Activated CD4-positive, alpha-beta memory T cell treated with anti-CD3 and anti-CD28 coated beads, Interleukin-2, amount 10 ng/mL, durations not matched to agents 7 days and 5 days (primary cell): ENCODE measurements at regions not wholly inside any gene's neighbourhood (a gene's known extent, or its start where the extent isn't known, plus 50 kb on each side); places are given as distances from the start of the nearest gene placed in this dataset.

Experiments
- CTCF ChIA-PET: fragments of 350-600 bp; sonication (Branson Sonifier 250); formaldehyde crosslinking; loops from one replicate; lab custom pipeline; 2021; ENCODE audit warnings: antibody characterized with exemption, inconsistent platforms; lab: Charles Lee
- POLR2A ChIA-PET: fragments of 350-600 bp; sonication (Branson Sonifier 250); formaldehyde crosslinking; loops from one replicate; lab custom pipeline; 2021; ENCODE audit warnings: antibody characterized with exemption; lab: Charles Lee
- DNase-seq: peaks from one replicate; pipeline ENCODE4 v3.0.0-alpha.2; 2020
- H3K27ac Mint-ChIP-seq: one replicate; pipeline ENCODE4 v1.8.0; 2021; ENCODE audit warnings: mild to moderate bottlenecking, mixed read lengths
- H3K27me3 Mint-ChIP-seq: one replicate; pipeline ENCODE4 v1.8.0; 2021; ENCODE audit warnings: mixed read lengths
- H3K36me3 Mint-ChIP-seq: one replicate; pipeline ENCODE4 v1.8.0; 2021; ENCODE audit warnings: low read depth, mixed read lengths
- H3K4me1 Mint-ChIP-seq: one replicate; pipeline ENCODE4 v1.8.0; 2021; ENCODE audit warnings: mixed read lengths
- H3K4me3 Mint-ChIP-seq: one replicate; pipeline ENCODE4 v1.8.0; 2021; ENCODE audit warnings: mild to moderate bottlenecking, mixed read lengths
- H3K9me3 Mint-ChIP-seq: one replicate; pipeline ENCODE4 v1.8.0; 2021; ENCODE audit warnings: mixed read lengths

GRCh38 chr13:111394211-111394922 lies 73.9 kb downstream of the TEX29 start:
- H3K9me3 Mint-ChIP-seq: no peaks in the 10 kb centered on the region
- ChIA-PET POLR2A (no interaction called here), CTCF (interaction anchor here (0.5 kb wide), 1 partner anchor 16 kb away, joined by 3 read pairs; no protein-coding TSS in a partner anchor)
- H3K4me1 Mint-ChIP-seq: no peaks in the 10 kb centered on the region
- no peaks in the 10 kb centered on the region for H3K27me3 Mint-ChIP-seq
- H3K36me3 Mint-ChIP-seq: no peaks in the 10 kb centered on the region
- no peak overlapping the region for H3K4me3 Mint-ChIP-seq
- H3K27ac Mint-ChIP-seq: no peak overlapping the region
- DNase-seq: no peak

GRCh38 chr13:111395511-111396393 lies 75.3 kb downstream of the TEX29 start:
- no peaks in the 10 kb centered on the region for H3K4me1 Mint-ChIP-seq

GRCh38 chr13:111396457-111396856 lies 76.0 kb downstream of the TEX29 start:
- no peaks in the 10 kb centered on the region for H3K36me3 Mint-ChIP-seq
- H3K4me3 Mint-ChIP-seq: no peak overlapping the region
- ChIA-PET CTCF (no interaction called here), POLR2A (no interaction called here)
- H3K9me3 Mint-ChIP-seq: no peaks in the 10 kb centered on the region
- no peaks in the 10 kb centered on the region for H3K4me1 Mint-ChIP-seq
- DNase-seq: no peak
- H3K27me3 Mint-ChIP-seq: no peaks in the 10 kb centered on the region
- no peak overlapping the region for H3K27ac Mint-ChIP-seq

More at GRCh38 chr13:111395511-111396393, 75.3 kb downstream of the TEX29 start:
- ChIA-PET CTCF (no interaction called here), POLR2A (no interaction called here)
- H3K4me3 Mint-ChIP-seq: no peak overlapping the region
- no peak for DNase-seq
- H3K27ac Mint-ChIP-seq: no peak overlapping the region
- no peaks in the 10 kb centered on the region for H3K9me3 Mint-ChIP-seq
- no peaks in the 10 kb centered on the region for H3K36me3 Mint-ChIP-seq
- no peaks in the 10 kb centered on the region for H3K27me3 Mint-ChIP-seq

- POLR2A ChIA-PET: no interaction called here
- Mint-ChIP-seq H3K27me3 (no peaks in the 10 kb centered on the region), H3K27ac (no peak overlapping the region), H3K4me3 (no peak overlapping the region), H3K4me1 (no peaks in the 10 kb centered on the region), H3K36me3 (no peaks in the 10 kb centered on the region), H3K9me3 (no peaks in the 10 kb centered on the region)
- CTCF ChIA-PET: no interaction called here
- no peak for DNase-seq
Observed at GRCh38 chr13:111397202-111397880, 76.9 kb downstream of the TEX29 start.

- CTCF ChIA-PET: no interaction called here
- no peak overlapping the region for H3K4me3 Mint-ChIP-seq
- POLR2A ChIA-PET: no interaction called here
- H3K4me1 Mint-ChIP-seq: no peaks in the 10 kb centered on the region
- H3K9me3 Mint-ChIP-seq: no peaks in the 10 kb centered on the region
- H3K27ac Mint-ChIP-seq: no peak overlapping the region
- no peaks in the 10 kb centered on the region for H3K36me3 Mint-ChIP-seq
- DNase-seq: no peak
- no peaks in the 10 kb centered on the region for H3K27me3 Mint-ChIP-seq
Observed at GRCh38 chr13:111398196-111398595, 77.8 kb downstream of the TEX29 start.

- H3K9me3 Mint-ChIP-seq: no peaks in the 10 kb centered on the region
- H3K27ac Mint-ChIP-seq: no peak overlapping the region
- no peak for DNase-seq
- no peaks in the 10 kb centered on the region for H3K27me3 Mint-ChIP-seq
- ChIA-PET POLR2A (no interaction called here), CTCF (no interaction called here)
- H3K4me3 Mint-ChIP-seq: no peak overlapping the region
- H3K36me3 Mint-ChIP-seq: no peaks in the 10 kb centered on the region
- no peaks in the 10 kb centered on the region for H3K4me1 Mint-ChIP-seq
Observed at GRCh38 chr13:111398715-111399299, 78.4 kb downstream of the TEX29 start.

- Mint-ChIP-seq H3K4me3 (no peak overlapping the region), H3K9me3 (no peaks in the 10 kb centered on the region), H3K27me3 (no peaks in the 10 kb centered on the region), H3K36me3 (no peaks in the 10 kb centered on the region), H3K4me1 (no peaks in the 10 kb centered on the region), H3K27ac (no peak overlapping the region)
- DNase-seq: no peak
- ChIA-PET POLR2A (no interaction called here), CTCF (no interaction called here)
Observed at GRCh38 chr13:111399334-111399733, 78.9 kb downstream of the TEX29 start.

GRCh38 chr13:111399776-111400538 lies 79.5 kb downstream of the TEX29 start:
- ChIA-PET POLR2A (no interaction called here), CTCF (interaction anchor here (1.3 kb wide), 2 partner anchors 29 to 332 kb away, joined by 3 read pairs; no protein-coding TSS in a partner anchor)
- DNase-seq: no peak
- Mint-ChIP-seq H3K9me3 (no peaks in the 10 kb centered on the region), H3K27ac (no peak overlapping the region), H3K36me3 (no peaks in the 10 kb centered on the region), H3K4me3 (no peak overlapping the region), H3K4me1 (no peaks in the 10 kb centered on the region), H3K27me3 (no peaks in the 10 kb centered on the region)

- H3K9me3 Mint-ChIP-seq: no peaks in the 10 kb centered on the region
- no peaks in the 10 kb centered on the region for H3K36me3 Mint-ChIP-seq
- no peaks in the 10 kb centered on the region for H3K4me1 Mint-ChIP-seq
- H3K4me3 Mint-ChIP-seq: no peak overlapping the region
- DNase-seq: no peak
- no peaks in the 10 kb centered on the region for H3K27me3 Mint-ChIP-seq
- ChIA-PET CTCF (interaction anchor here (1.3 kb wide), 2 partner anchors 28 to 333 kb away, joined by 3 read pairs; no protein-coding TSS in a partner anchor), POLR2A (no interaction called here)
- H3K27ac Mint-ChIP-seq: no peak overlapping the region
Observed at GRCh38 chr13:111401151-111401550, 80.7 kb downstream of the TEX29 start.

GRCh38 chr13:111401755-111402154 lies 81.3 kb downstream of the TEX29 start:
- no peak overlapping the region for H3K27ac Mint-ChIP-seq
- H3K36me3 Mint-ChIP-seq: no peaks in the 10 kb centered on the region
- ChIA-PET CTCF (no interaction called here), POLR2A (no interaction called here)
- no peaks in the 10 kb centered on the region for H3K9me3 Mint-ChIP-seq
- no peaks in the 10 kb centered on the region for H3K27me3 Mint-ChIP-seq
- H3K4me3 Mint-ChIP-seq: no peak overlapping the region
- no peaks in the 10 kb centered on the region for H3K4me1 Mint-ChIP-seq
- no peak for DNase-seq

- no peaks in the 10 kb centered on the region for H3K4me1 Mint-ChIP-seq
- no peaks in the 10 kb centered on the region for H3K27me3 Mint-ChIP-seq
- no peak overlapping the region for H3K4me3 Mint-ChIP-seq
- CTCF ChIA-PET: interaction anchor here (0.9 kb wide), 1 partner anchor 335 kb away, joined by 3 read pairs; no protein-coding TSS in a partner anchor
- POLR2A ChIA-PET: no interaction called here
- DNase-seq: no peak
- no peaks in the 10 kb centered on the region for H3K9me3 Mint-ChIP-seq
- H3K27ac Mint-ChIP-seq: no peak overlapping the region
- H3K36me3 Mint-ChIP-seq: no peaks in the 10 kb centered on the region
Observed at GRCh38 chr13:111402441-111402840, 82.0 kb downstream of the TEX29 start.

GRCh38 chr13:111403266-111403665 lies 82.8 kb downstream of the TEX29 start:
- Mint-ChIP-seq H3K27me3 (no peaks in the 10 kb centered on the region), H3K36me3 (no peaks in the 10 kb centered on the region), H3K4me1 (no peaks in the 10 kb centered on the region), H3K4me3 (no peak overlapping the region), H3K9me3 (no peaks in the 10 kb centered on the region), H3K27ac (no peak overlapping the region)
- DNase-seq: no peak
- ChIA-PET POLR2A (no interaction called here), CTCF (interaction anchor here (0.6 to 2.6 kb wide), 3 partner anchors 335 to 1726 kb away, joined by 3 to 10 read pairs (median 3); no protein-coding TSS in a partner anchor)
